ENCODE measurements at regions not wholly inside any gene's neighbourhood (a gene's known extent, or its start where the extent isn't known, plus 50 kb on each side); places are given as distances from the start of the nearest gene placed in this dataset.

DNA sequence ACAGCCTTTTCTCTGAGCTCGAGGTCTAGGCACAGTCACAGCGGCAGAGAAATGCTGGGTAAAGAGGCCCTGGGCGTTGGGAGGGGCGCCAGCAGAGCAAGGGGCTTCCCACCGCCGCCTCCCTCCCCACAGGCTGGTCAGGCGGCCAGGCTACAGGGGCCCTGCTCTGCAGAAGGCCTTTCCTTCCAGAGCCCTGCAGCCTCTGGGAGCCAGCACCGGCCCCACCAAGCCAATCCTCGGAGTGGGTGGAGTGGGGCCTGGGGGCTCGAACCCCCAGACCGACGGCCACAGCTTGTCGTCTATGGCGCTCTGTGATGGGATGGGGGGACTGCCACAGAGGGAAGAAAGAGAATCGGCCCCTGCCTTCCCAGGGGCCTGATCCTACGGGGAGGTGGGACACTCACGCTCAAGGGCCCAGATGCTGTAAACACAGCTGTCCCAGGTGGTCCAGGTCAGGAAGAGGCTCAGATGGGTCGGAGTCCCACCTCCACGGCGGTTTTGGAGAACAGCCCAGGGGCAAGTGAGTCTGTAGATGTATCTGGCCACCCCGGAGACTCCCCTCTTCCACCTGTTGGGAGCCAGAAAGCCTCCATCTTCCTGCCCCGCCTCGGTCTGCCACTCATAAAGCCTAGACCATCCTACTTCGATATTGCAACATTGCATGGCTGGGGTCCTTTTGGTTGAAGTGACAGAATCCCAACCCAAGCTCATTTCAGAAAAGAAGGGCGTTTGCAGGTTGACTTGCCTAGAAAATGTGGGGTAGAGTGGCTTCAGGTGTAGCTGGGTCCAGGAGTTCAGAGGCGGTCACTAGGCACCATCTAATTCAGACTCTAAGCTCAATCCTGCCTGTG, 95.6 kb downstream of the SIK1 start:
- no peak for TF ChIP-seq POLR2A (IDR thresholded peaks at IDR 0.05; ENCODE audit: low read depth, low read length)
- TF ChIP-seq POLR2AphosphoS5 (IDR thresholded peaks at IDR 0.05; ENCODE audit: low read depth, low read length) = no peak

Measured in GM12892 (cell line).